ENCODE measurements at regions not wholly inside any gene's neighbourhood (a gene's known extent, or its start where the extent isn't known, plus 50 kb on each side); places are given as distances from the start of the nearest gene placed in this dataset.

DNA sequence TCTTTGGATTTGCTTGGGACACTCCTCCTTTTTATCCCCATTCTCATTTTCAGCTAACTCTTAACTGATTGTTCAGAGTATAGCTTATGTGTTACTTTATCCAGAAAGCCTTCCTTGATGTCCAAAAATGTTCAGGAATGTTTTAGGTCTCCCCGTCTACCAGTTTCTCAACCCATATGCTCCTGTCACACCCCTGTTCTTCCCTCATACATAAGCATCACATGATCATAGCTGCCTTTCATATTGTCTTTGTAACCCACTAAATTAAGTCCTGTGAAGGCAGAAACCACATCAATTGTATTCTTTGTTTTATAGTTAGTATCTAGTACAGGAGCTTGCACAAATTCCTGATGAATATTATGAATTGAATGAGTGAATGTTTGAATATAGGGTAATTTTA lies 321.9 kb upstream of the ACTBL2 start:
- Histone ChIP-seq H3K36me3 (no peaks in the 10 kb centered on the region), H3K27me3 (ENCODE audit: low read depth) (no peaks in the 10 kb centered on the region), H3K4me3 (no peak overlapping the region), H3K9me3 (no peaks in the 10 kb centered on the region), H3K27ac (no peak overlapping the region), H3K4me1 (no peaks in the 10 kb centered on the region)
- ATAC-seq = no peak
- TF ChIP-seq, protein P1, sequence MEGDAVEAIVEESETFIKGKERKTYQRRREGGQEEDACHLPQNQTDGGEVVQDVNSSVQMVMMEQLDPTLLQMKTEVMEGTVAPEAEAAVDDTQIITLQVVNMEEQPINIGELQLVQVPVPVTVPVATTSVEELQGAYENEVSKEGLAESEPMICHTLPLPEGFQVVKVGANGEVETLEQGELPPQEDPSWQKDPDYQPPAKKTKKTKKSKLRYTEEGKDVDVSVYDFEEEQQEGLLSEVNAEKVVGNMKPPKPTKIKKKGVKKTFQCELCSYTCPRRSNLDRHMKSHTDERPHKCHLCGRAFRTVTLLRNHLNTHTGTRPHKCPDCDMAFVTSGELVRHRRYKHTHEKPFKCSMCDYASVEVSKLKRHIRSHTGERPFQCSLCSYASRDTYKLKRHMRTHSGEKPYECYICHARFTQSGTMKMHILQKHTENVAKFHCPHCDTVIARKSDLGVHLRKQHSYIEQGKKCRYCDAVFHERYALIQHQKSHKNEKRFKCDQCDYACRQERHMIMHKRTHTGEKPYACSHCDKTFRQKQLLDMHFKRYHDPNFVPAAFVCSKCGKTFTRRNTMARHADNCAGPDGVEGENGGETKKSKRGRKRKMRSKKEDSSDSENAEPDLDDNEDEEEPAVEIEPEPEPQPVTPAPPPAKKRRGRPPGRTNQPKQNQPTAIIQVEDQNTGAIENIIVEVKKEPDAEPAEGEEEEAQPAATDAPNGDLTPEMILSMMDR (IDR thresholded peaks at IDR 0.05) = no peak
- intact Hi-C loops (cut with DNase I) = no loop called here
- DNase-seq = no peak

- Histone ChIP-seq H3K27me3 (ENCODE audit: low read depth) (no peaks in the 10 kb centered on the region), H3K36me3 (no peaks in the 10 kb centered on the region), H3K4me3 (no peak overlapping the region), H3K4me1 (no peaks in the 10 kb centered on the region), H3K27ac (no peak overlapping the region), H3K9me3 (no peaks in the 10 kb centered on the region)
- ATAC-seq = no peak
- TF ChIP-seq, protein P1 (IDR thresholded peaks at IDR 0.05) = no peak
- DNase-seq = no peak
- intact Hi-C loops (cut with DNase I) = no loop called here
Observed at GRCh38 chr5:57804007-57804444, 321.4 kb upstream of the ACTBL2 start.

- Histone ChIP-seq H3K9me3 (no peaks in the 10 kb centered on the region), H3K36me3 (no peaks in the 10 kb centered on the region), H3K27ac (no peak overlapping the region), H3K4me3 (no peak overlapping the region), H3K4me1 (no peaks in the 10 kb centered on the region), H3K27me3 (ENCODE audit: low read depth) (no peaks in the 10 kb centered on the region)
- TF ChIP-seq, protein P1 (IDR thresholded peaks at IDR 0.05) = no peak
- ATAC-seq = no peak
- intact Hi-C loops (cut with DNase I) = no loop called here
- DNase-seq = no peak
Observed at GRCh38 chr5:57802131-57802530, 319.5 kb upstream of the ACTBL2 start.

DNA sequence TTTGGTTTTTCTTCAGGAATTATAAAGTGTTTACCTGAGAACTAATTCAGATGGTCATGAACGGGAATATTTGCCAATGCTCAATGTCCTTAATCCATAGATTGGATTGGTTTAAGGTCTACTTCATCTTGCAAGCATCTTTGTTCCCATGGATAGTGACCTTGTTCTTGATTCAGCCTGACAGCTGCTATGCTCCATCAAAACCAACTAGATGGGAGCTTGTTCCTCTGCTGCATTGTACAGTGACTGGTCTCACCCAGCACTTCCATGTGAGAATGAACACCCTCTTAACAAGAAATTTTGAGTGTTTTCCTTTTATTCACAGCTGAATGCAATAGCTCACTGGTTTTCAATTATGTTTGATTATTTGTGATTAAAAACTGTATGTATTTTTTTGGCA lies 312.6 kb upstream of the ACTBL2 start:
- Histone ChIP-seq H3K36me3 (no peaks in the 10 kb centered on the region), H3K27me3 (ENCODE audit: low read depth) (no peaks in the 10 kb centered on the region), H3K4me1 (no peaks in the 10 kb centered on the region), H3K27ac (no peak overlapping the region), H3K9me3 (no peaks in the 10 kb centered on the region), H3K4me3 (no peak overlapping the region)
- intact Hi-C loops (cut with DNase I) = no loop called here
- no peak for ATAC-seq
- TF ChIP-seq, protein P1 (IDR thresholded peaks at IDR 0.05) = no peak
- no peak for DNase-seq

GRCh38 chr5:57791875-57792274 lies 309.3 kb upstream of the ACTBL2 start:
- DNase-seq (no peak), ATAC-seq (no peak)
- intact Hi-C loops (cut with DNase I) = no loop called here
- Histone ChIP-seq H3K4me3 (no peak overlapping the region), H3K27me3 (ENCODE audit: low read depth) (no peaks in the 10 kb centered on the region), H3K9me3 (no peaks in the 10 kb centered on the region), H3K27ac (no peak overlapping the region), H3K4me1 (no peaks in the 10 kb centered on the region), H3K36me3 (no peaks in the 10 kb centered on the region)
- TF ChIP-seq, protein P1 (IDR thresholded peaks at IDR 0.05) = no peak

- Histone ChIP-seq H3K27me3 (ENCODE audit: low read depth) (no peaks in the 10 kb centered on the region), H3K36me3 (no peaks in the 10 kb centered on the region), H3K9me3 (no peaks in the 10 kb centered on the region), H3K4me1 (peaks cover 10% of the 10 kb centered on the region), H3K4me3 (no peak overlapping the region), H3K27ac (no peak overlapping the region)
- no peak for ATAC-seq
- TF ChIP-seq, protein P1 (IDR thresholded peaks at IDR 0.05) = no peak
- intact Hi-C loops (cut with DNase I) = no loop called here
- DNase-seq = no peak
Observed at GRCh38 chr5:57785946-57786345, 303.3 kb upstream of the ACTBL2 start.

All from lower lobe of right lung (tissue), 2 donors.